ENCODE measurements at regions not wholly inside any gene's neighbourhood (a gene's known extent, or its start where the extent isn't known, plus 50 kb on each side); places are given as distances from the start of the nearest gene placed in this dataset.

DNA sequence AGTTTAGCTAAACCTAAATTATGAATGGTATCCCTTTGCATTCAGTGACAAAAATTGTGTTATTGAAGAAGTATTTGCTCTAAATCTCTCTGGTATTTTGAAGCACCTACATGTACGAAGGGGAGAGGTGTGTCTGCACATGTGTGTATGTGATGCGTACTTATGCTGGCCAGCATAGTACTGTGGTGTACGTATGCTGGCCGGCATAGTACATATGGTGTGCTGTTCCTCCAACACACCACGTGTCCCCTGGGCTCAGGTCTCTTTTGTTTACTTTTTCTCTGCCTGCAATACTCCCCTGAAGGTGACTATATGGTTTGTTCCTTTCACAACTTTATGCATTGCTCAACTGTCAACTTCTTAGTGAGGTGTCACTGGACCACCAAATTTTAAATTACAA, 360.3 kb downstream of the CRPPA start:
- no peak for DNase-seq (ENCODE audit: low spot score)

DNA sequence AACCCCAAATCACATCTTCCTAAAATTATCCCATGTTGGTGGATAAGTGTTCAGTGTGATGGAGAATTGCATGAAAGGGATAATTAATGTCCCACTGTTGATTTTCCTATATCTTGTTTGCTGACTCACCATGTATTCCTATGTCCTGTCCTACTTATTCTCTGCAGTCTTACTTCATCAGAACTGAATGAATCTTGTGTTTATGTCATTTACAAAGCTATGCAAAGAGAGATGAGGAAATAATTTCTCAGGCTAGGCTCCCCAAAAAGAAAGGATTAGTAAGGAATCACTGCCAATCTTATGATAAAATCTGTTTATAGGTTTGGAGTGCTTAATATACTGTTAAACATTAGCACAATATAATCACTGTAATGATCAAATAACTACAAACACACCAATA, 360.8 kb downstream of the CRPPA start:
- DNase-seq (ENCODE audit: low spot score): no peak

- no peak for DNase-seq (ENCODE audit: low spot score)
These were observed 365.9 kb downstream of the CRPPA start for GRCh38 chr7:16055263-16055976.

- no peak for DNase-seq (ENCODE audit: low spot score)
These were observed 365.2 kb upstream of the MEOX2 start for GRCh38 chr7:16051561-16052255.

GRCh38 chr7:16046041-16046440, 359.6 kb upstream of the MEOX2 start:
- no peak for DNase-seq (ENCODE audit: low spot score)

DNA sequence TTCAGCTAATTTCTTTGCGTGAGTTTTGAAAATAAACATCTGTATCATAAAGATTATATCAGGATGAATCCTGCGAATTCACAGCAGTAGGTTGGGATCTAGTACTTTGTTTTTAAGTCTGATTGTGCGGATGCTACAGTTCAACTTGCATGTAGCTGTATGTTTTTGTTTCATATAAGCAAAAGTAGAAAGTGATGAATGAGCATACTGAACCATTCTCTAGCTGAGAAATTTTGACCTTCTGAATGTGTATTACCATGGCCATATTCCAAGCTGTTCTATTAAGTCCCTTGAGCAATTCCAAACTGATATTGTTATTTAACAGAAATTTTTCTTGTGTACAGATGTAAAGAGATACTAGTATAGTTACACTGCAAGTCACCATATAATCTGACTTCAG, 358.8 kb upstream of the MEOX2 start:
- no peak for DNase-seq (ENCODE audit: low spot score)

DNA sequence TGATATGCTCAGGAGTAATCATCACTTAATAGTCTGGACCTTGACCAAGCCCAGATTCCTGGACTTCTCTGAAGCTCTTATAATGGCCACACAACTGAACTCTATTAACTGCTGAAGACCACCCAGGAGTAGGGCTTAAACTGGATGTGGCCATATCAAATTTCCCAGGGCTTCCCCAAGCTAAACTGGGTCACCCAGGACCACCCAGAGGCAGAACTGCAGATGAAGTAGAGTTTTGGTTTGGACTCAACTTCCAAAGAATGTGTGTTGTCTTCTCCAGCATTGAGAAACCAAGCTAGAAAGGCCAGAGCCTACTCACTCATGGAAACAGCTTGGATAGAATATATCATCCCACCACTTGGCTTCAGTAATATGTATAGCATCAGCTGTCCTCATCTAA, 358.2 kb upstream of the MEOX2 start:
- no peak for DNase-seq (ENCODE audit: low spot score)

GRCh38 chr7:16040346-16040745, 353.9 kb upstream of the MEOX2 start:
- DNase-seq (ENCODE audit: low spot score): no peak

- no peak for DNase-seq (ENCODE audit: low spot score)
These were observed 352.4 kb upstream of the MEOX2 start for GRCh38 chr7:16038906-16039305.

DNA sequence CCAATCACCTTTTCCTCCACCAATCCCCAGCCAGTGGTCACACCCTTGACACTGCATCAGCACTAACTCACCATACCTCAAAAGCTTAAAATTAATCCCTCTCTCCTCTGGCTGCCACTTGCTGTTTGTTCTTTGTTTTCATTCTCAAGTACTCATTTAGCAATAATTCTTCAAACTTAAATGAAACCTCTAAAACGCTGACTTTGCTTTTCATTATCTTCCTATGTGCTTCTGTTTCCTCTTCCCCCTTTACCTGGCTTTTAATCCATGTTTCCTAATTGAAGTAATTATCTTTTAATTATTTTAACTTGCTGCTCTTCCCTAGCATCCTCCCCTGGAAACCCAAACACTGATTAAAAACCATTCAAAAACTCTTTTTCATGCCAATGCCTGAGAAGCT, 348.9 kb upstream of the MEOX2 start:
- DNase-seq (ENCODE audit: low spot score): no peak

DNA sequence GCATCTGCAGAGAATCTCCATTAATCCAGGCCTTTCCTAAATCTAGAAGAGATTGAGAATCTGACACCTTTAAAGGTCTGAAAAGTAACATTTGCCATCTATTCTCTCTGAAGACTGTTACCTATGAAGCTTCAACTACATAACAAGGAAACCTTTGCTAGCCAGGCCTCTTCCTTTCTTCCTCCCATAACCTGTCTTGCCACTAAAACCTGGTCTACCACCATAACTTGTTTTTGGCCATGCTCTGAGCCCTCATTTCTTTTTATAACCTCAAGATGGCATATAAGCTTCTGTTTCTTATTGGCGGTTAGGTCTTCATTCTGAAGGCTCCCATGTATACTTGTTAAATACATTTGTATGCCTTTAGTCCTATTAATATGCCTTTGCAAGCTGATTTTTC, 348.4 kb upstream of the MEOX2 start:
- DNase-seq (ENCODE audit: low spot score): no peak

DNA sequence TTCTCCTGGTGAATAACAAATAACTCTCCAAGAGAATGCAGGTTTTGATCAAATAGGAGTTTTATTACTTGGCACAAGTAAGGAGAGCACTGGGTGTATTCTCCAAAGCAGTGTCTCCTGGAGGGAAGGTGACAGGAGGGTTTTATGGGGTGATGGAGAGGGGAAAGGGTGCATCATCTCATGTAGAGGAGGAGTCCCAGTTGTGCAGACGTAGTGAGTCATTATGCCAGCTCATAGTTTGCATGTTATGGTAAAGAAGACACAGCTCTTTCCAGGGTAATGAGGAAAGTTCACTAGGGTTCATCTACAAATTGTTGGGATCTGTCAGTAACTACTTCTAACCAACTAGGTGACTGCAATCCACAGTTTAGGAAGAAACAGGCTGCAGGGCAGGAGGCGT, 347.9 kb upstream of the MEOX2 start:
- DNase-seq (ENCODE audit: low spot score): peak; percentile 45

- DNase-seq (ENCODE audit: low spot score): no peak
These were observed 346.8 kb upstream of the MEOX2 start for GRCh38 chr7:16033233-16033632.

GRCh38 chr7:16028636-16029035, 342.2 kb upstream of the MEOX2 start:
- no peak for DNase-seq (ENCODE audit: low spot score)

DNA sequence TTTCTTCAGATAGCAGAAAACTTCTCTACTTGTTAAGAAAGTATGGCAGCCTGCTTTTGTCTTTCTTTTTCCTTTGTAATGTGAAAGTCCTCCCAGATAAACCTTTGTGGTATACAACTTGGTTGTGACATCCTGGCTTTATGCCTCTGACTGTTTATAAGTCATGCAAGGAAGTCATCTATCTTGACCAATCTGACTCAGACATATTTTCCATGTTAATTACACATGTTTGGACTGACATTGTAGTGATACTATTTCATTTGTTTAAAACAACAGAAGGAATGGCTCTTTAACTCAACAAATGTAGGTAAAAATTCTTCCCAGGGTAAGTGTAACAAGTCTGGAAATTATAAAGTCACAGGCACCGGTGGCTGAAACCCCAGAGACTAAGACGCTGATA, 341.6 kb upstream of the MEOX2 start:
- peak; percentile 98 for DNase-seq (ENCODE audit: low spot score)

- no peak for DNase-seq (ENCODE audit: low spot score)
These were observed 340.9 kb upstream of the MEOX2 start for GRCh38 chr7:16027396-16027795.

DNA sequence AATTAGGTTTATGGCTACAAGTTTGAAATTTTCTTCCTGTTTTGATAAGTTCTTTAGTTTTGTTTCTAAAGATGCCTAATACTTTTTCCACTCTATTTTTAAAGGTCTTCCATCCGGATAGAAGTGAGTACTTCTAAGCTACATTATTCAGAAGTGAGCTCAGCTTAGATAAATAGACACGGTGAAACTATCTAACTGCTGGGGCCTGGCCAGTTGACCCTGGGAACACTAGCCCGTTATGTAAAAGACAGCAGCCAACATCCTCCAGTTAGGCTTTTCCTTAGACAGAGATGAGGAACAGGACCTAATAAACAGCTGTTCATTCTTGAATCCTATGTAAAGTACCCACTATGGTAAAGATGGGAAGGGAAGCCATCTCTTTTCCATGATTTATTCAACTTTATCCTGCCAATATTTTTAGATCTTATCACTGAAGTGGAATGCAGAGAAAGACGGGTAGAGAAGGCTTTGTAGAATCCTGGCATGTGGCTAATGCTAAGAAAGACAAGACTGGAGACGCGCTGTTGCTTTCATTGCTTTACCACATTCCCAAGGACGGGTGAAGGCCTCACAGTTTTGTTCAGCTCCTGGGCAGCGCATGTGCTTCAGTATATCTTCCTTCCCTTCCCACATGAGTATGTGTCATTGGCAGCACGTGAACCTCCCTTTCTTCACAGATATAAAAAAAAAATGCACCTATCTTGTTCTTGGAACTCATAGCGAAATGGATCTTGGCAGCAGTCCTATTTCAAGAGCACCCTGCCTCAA, 340.0 kb upstream of the MEOX2 start:
- no peak for DNase-seq (ENCODE audit: low spot score)

DNA sequence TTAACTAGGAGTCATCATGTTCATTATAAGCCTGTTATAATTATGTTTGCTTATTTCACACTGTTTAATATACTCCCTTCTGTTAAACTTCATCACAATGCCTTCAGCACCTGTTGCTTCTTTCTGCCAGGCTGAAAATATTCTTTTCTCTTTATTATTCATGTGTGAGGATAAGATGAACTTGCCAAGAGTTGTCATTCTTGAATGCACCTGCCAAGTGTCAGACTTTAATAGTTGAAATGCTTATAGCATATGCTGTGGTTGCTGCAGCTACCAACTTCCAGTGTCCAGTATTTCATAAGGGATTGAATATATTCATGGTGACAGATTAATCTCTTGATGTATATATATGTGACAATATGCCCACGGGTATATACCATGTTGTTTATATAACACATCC, 339.2 kb upstream of the MEOX2 start:
- DNase-seq (ENCODE audit: low spot score): no peak

DNA sequence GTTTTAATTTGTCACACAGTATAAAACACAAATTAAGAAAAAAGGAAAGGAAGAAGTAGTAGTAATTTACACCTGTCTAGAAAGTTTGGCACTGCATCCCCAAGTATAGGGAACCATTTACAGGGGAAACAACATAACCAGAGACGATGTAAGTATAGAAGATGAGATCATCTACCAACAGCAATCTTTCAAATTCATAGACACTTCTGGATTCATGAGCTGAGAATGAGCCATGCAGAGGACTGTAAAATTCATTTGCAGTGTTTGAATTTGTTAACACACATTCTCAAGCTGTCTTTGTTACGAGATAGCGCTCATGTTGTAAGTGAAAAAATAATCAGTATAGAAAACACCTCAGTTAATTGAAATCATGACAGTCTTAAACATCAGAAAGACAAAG, 337.0 kb upstream of the MEOX2 start:
- DNase-seq (ENCODE audit: low spot score): no peak

DNA sequence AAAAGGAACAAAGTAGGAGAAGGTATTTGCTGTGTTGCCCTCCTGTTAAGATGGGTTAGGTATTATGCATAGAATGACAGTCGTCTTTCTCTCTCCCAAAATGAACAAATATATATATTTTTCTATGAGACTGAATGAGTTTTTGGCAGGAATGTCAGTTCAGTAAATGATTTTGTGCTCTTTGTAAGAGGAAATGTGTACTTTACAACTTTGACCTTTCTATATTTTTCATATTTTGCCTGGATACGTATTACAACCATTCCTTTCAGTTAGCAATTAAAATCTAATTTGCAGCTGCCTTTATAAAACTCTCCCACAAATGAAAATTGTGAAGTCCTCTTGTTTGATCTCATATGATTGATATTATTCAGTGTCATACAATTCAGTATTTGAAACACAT, 336.6 kb upstream of the MEOX2 start:
- no peak for DNase-seq (ENCODE audit: low spot score)

DNA sequence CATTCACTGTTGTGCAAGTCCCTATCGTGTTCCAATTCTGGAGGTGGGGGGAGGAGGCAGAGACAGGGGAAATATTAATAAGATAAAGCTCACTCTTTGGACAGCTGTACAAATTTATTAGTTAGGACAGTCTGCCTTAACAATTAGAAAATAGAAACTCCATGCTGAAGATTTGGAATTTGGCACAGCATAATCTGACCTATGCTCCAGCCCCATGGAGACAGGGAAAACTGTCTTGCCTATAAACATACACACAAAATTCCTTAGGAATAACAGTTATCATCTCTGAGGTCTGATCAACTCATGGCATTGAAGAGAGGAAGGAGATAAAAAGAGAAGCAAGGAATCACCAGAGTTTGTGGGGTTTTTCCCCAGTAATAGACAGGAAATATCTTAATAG, 335.4 kb upstream of the MEOX2 start:
- no peak for DNase-seq (ENCODE audit: low spot score)

DNA sequence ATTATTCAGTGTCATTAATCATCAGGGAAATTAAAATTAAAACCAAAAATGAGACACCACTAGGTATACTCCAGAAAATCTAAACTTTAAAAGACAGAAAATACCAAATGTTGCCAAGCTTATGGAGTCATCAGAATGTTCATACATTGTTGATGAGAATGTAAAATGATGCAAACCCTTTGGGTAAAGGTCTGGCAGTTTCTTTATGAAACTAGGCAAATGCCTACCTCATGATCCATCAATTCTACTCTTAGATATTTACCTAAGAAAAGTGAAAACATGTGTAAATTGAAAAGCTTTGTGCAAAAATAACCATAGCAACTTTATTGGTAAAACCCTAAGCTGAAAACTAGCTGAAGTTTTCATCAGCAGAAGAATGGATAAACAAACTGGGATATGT, 329.5 kb upstream of the MEOX2 start:
- DNase-seq (ENCODE audit: low spot score): no peak

DNA sequence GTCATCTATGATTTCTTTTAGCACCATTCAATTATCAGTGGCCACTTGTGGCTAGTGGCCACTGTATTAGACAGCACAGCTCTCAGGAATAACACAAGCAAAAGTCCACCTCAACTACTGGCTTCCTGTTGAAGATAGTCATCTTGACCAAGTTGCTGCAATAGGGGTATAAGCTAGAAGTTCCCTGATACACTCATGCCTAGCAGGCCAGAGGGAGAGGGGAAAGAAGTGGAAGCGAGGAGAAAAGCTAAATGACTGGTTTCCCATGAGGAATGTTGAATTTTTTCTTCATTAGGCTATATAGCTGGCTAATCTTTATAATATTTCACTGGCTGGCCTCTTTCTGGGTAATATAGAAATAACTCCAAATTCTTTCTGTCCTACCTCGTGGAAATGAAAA, 327.5 kb upstream of the MEOX2 start:
- DNase-seq (ENCODE audit: low spot score): no peak

Measured in H4 (cell line).